H9 (cell line): ENCODE measurements at regions not wholly inside any gene's neighbourhood (a gene's known extent, or its start where the extent isn't known, plus 50 kb on each side); places are given as distances from the start of the nearest gene placed in this dataset.

Experiments used
- DNase-seq: peaks from one replicate; pipeline ENCODE4 v3.0.0-alpha.2; 2017
- H2AFZ ChIP-seq: one replicate; pipeline ENCODE4 v1.6.1; 2013; ENCODE audit warnings: mild to moderate bottlenecking, low read length, control low read depth, moderate library complexity
- H2AK5ac ChIP-seq: 2 replicates; pipeline ENCODE4 v1.6.1; 2013; ENCODE audit warnings: low read length, control low read depth, mixed read lengths; ENCODE audit not compliant: insufficient read length
- H2BK120ac ChIP-seq: one replicate; pipeline ENCODE4 v1.6.1; 2013; ENCODE audit warnings: low read depth, mild to moderate bottlenecking, low read length, control low read depth, inconsistent platforms; ENCODE audit not compliant: poor library complexity, severe bottlenecking
- H2BK12ac ChIP-seq: 2 replicates; pipeline ENCODE4 v1.6.1; 2013; ENCODE audit warnings: low read length, control low read depth, mixed read lengths, low read depth; ENCODE audit not compliant: insufficient read length
- H2BK15ac ChIP-seq: 2 replicates; pipeline ENCODE4 v1.6.1; 2013; ENCODE audit warnings: low read depth, low read length, control low read depth
- H2BK20ac ChIP-seq: one replicate; pipeline ENCODE4 v1.6.1; 2013; ENCODE audit warnings: low read depth, mild to moderate bottlenecking, low read length, control low read depth, inconsistent platforms; ENCODE audit not compliant: poor library complexity, severe bottlenecking
- H2BK5ac ChIP-seq: 2 replicates; pipeline ENCODE4 v1.6.1; 2013; ENCODE audit warnings: low read length, control low read depth, mixed read lengths; ENCODE audit not compliant: insufficient read length
- H3K14ac ChIP-seq: 2 replicates; pipeline ENCODE4 v1.6.1; 2013; ENCODE audit warnings: low read length, control low read depth; ENCODE audit not compliant: insufficient read depth
- H3K18ac ChIP-seq: 2 replicates; pipeline ENCODE4 v1.6.1; 2013; ENCODE audit warnings: low read depth, mild to moderate bottlenecking, mixed read lengths, low read length, control low read depth; ENCODE audit not compliant: insufficient read length
- H3K23ac ChIP-seq: 2 replicates; pipeline ENCODE4 v1.6.1; 2013; ENCODE audit warnings: low read length, control low read depth, mixed read lengths, low read depth; ENCODE audit not compliant: insufficient read length
- H3K23me2 ChIP-seq: 2 replicates; pipeline ENCODE4 v1.6.1; 2013; ENCODE audit warnings: low read depth, mild to moderate bottlenecking, mixed read lengths, low read length, control low read depth; ENCODE audit not compliant: insufficient read length, poor library complexity, severe bottlenecking
- H3K27ac ChIP-seq: 2 replicates; pipeline ENCODE4 v1.5.1; 2013; ENCODE audit warnings: low read length, control low read depth, mixed read lengths, low read depth; ENCODE audit not compliant: insufficient read length
- H3K27me3 ChIP-seq: 2 replicates; pipeline ENCODE4 v1.6.1; 2013; ENCODE audit warnings: low read length, control low read depth, inconsistent platforms; ENCODE audit not compliant: insufficient read depth
- H3K4ac ChIP-seq: 2 replicates; pipeline ENCODE4 v1.6.1; 2013; ENCODE audit warnings: low read depth, mild to moderate bottlenecking, control low read depth, inconsistent platforms, low read length, moderate library complexity
- H3K4me1 ChIP-seq: 2 replicates; pipeline ENCODE4 v1.6.1; 2013; ENCODE audit warnings: low read length, control low read depth, inconsistent platforms; ENCODE audit not compliant: insufficient read depth
- H3K4me2 ChIP-seq: 2 replicates; pipeline ENCODE4 v1.6.1; 2013; ENCODE audit warnings: low read length, control low read depth, mixed read lengths; ENCODE audit not compliant: insufficient read length, insufficient read depth
- H3K56ac ChIP-seq: 2 replicates; pipeline ENCODE4 v1.6.1; 2013; ENCODE audit warnings: low read depth, mild to moderate bottlenecking, mixed read lengths, low read length, control low read depth; ENCODE audit not compliant: insufficient read length
- H3K79me1 ChIP-seq: 2 replicates; pipeline ENCODE4 v1.6.1; 2013; ENCODE audit warnings: low read depth, mild to moderate bottlenecking, moderate library complexity, low read length, control low read depth, inconsistent platforms; ENCODE audit not compliant: insufficient read depth, poor library complexity, severe bottlenecking
- H3K79me2 ChIP-seq: 2 replicates; pipeline ENCODE4 v1.6.1; 2013; ENCODE audit warnings: low read length, control low read depth, inconsistent platforms; ENCODE audit not compliant: insufficient read depth
- H3K9ac ChIP-seq: 2 replicates; pipeline ENCODE4 v1.6.1; 2013; ENCODE audit warnings: low read length, control low read depth, mixed read lengths; ENCODE audit not compliant: insufficient read length; ENCODE audit errors: extremely low read depth
- H3K9me3 ChIP-seq: one replicate; pipeline ENCODE4 v1.6.1; 2013; ENCODE audit warnings: low read depth, low read length, inconsistent platforms; ENCODE audit not compliant: control insufficient read depth
- H3T11ph ChIP-seq: one replicate; pipeline ENCODE4 v1.6.1; 2013; ENCODE audit warnings: mild to moderate bottlenecking, low read length, control low read depth, inconsistent platforms
- H4K20me1 ChIP-seq: one replicate; pipeline ENCODE4 v1.6.1; 2013; ENCODE audit not compliant: control insufficient read depth, insufficient read length, insufficient read depth
- H4K5ac ChIP-seq: 2 replicates; pipeline ENCODE4 v1.6.1; 2013; ENCODE audit warnings: low read depth, mild to moderate bottlenecking, mixed read lengths, low read length, control low read depth; ENCODE audit not compliant: insufficient read length
- H4K8ac ChIP-seq: replicated peaks from 2 replicates; pipeline ENCODE4 v1.6.1; 2013; ENCODE audit warnings: low read length, control low read depth, mixed read lengths, low read depth; ENCODE audit not compliant: insufficient read length
- H4K91ac ChIP-seq: 2 replicates; pipeline ENCODE4 v1.6.1; 2013; ENCODE audit warnings: low read depth, mild to moderate bottlenecking, moderate library complexity, mixed read lengths, low read length, control low read depth; ENCODE audit not compliant: insufficient read length
- H3K27ac Mint-ChIP-seq, 3 experiments: 2 replicates in 2 of 3; 3 replicates in 1 of 3; pipeline ENCODE4 v1.8.0; 2020 to 2021; ENCODE audit warnings: mixed read lengths in 3 of 3, mild to moderate bottlenecking in 1 of 3, moderate library complexity in 1 of 3
- H3K27me3 Mint-ChIP-seq: 2 replicates; pipeline ENCODE4 v1.8.0; 2021; ENCODE audit warnings: low read depth, mild to moderate bottlenecking, moderate library complexity, mixed read lengths
- H3K36me3 Mint-ChIP-seq, 3 experiments: 2 replicates in 2 of 3; 3 replicates in 1 of 3; pipeline ENCODE4 v1.8.0; 2020 to 2021; ENCODE audit warnings: low read depth in 3 of 3, mixed read lengths in 3 of 3; ENCODE audit not compliant: insufficient read depth in 1 of 3
- H3K4me1 Mint-ChIP-seq, 2 experiments: 2 replicates each; pipeline ENCODE4 v1.8.0; 2020; ENCODE audit warnings: mixed read lengths in 2 of 2
- H3K4me3 Mint-ChIP-seq, 2 experiments: 2 replicates in 1 of 2; 3 replicates in 1 of 2; pipeline ENCODE4 v1.8.0; 2020 to 2021; ENCODE audit warnings: mild to moderate bottlenecking in 2 of 2, mixed read lengths in 2 of 2, moderate library complexity in 1 of 2
- H3K9me3 Mint-ChIP-seq, 2 experiments: 2 replicates in 1 of 2; 3 replicates in 1 of 2; pipeline ENCODE4 v1.8.0; 2020; ENCODE audit warnings: mild to moderate bottlenecking in 2 of 2, mixed read lengths in 2 of 2, moderate library complexity in 1 of 2
- WGBS: extraction: QIAGEN DNeasy Blood & Tissue Kit; methylation state at CpG from one replicate; pipeline ENCODE4 v1.1.7; 2013; ENCODE audit warnings: missing lambda C conversion rate, low lambda C conversion rate, mixed read lengths; ENCODE audit not compliant: insufficient read length; ENCODE audit errors: extremely low coverage; 5-methylcytosine and 5-hydroxymethylcytosine counted together
- TF ChIP-seq, protein P1 (sequence below): fragments of 200-600 bp; sonication (generic); conservative IDR thresholded peaks from 3 replicates; pipeline ENCODE4 v1.8.0; 2021; ENCODE audit warnings: antibody characterized with exemption, mild to moderate bottlenecking

DNA sequence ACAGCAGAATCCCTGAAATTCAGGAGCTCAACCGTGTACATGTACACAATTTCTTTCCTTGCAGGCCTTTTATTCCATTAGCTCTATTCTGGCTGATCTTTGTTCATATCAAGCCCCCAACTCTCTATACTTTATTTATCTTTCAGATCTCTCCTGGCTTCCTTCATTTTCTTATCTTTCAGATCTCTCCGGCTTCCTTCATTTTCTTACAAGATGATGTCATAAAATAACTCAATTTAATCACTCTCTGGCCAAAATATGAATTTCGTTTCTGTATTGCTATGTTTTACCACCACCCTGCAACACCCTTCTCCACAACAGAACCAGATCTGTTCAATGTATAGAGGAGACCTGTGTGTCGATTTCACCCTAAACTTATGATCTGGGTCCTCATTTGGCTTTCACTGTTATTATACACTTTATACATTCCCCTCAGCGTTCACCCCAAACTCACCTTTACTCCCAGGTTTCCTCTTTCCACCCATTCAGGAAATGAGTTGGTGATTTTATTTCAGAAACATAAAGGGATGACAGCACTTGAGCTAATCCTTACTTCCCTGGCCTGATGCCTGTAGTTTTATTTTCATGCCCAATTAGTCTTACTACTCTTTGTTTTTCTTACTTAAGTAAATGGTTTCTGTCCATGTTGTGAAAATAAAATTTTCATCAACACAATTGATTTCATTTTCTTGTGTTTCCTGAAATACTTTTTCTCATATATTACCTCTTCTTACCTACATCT lies 195.5 kb downstream of the BCHE start:
- H4K8ac ChIP-seq, result no peak overlapping the region
- H2BK15ac ChIP-seq, result no peak overlapping the region
- no peak overlapping the region for H4K5ac ChIP-seq
- no peaks in the 10 kb centered on the region for H3K4me1 ChIP-seq
- Mint-ChIP-seq H3K36me3 (no peaks in the 10 kb centered on the region), H3K4me3 (no peak overlapping the region), H3K9me3 (no peaks in the 10 kb centered on the region; a peak in 1 of 5 replicates), H3K27me3 (no peaks in the 10 kb centered on the region), H3K4me1 (no peaks in the 10 kb centered on the region), H3K27ac (no peak overlapping the region)
- H2BK20ac ChIP-seq, result no peak overlapping the region
- H3T11ph ChIP-seq, result no peak overlapping the region
- no peaks in the 10 kb centered on the region for H3K9me3 ChIP-seq
- no peak overlapping the region for H2AK5ac ChIP-seq
- no peak overlapping the region for H3K56ac ChIP-seq
- no peak overlapping the region for H2BK12ac ChIP-seq
- no peak overlapping the region for H3K9ac ChIP-seq
- no peak overlapping the region for H3K23ac ChIP-seq
- H3K18ac ChIP-seq, result no peak overlapping the region
- H4K20me1 ChIP-seq, result no peaks in the 10 kb centered on the region
- H3K23me2 ChIP-seq, result no peaks in the 10 kb centered on the region
- TF ChIP-seq, protein P1, sequence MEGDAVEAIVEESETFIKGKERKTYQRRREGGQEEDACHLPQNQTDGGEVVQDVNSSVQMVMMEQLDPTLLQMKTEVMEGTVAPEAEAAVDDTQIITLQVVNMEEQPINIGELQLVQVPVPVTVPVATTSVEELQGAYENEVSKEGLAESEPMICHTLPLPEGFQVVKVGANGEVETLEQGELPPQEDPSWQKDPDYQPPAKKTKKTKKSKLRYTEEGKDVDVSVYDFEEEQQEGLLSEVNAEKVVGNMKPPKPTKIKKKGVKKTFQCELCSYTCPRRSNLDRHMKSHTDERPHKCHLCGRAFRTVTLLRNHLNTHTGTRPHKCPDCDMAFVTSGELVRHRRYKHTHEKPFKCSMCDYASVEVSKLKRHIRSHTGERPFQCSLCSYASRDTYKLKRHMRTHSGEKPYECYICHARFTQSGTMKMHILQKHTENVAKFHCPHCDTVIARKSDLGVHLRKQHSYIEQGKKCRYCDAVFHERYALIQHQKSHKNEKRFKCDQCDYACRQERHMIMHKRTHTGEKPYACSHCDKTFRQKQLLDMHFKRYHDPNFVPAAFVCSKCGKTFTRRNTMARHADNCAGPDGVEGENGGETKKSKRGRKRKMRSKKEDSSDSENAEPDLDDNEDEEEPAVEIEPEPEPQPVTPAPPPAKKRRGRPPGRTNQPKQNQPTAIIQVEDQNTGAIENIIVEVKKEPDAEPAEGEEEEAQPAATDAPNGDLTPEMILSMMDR, result no peak
- no peak overlapping the region for H2BK120ac ChIP-seq
- H3K27me3 ChIP-seq, result no peaks in the 10 kb centered on the region
- no peak overlapping the region for H2BK5ac ChIP-seq
- no peak overlapping the region for H3K4me2 ChIP-seq
- H3K79me2 ChIP-seq, result no peaks in the 10 kb centered on the region
- DNase-seq, result no peak
- no CpG with 5 or more reads among the region's 5 CpGs for WGBS
- no peak overlapping the region for H3K4ac ChIP-seq
- H4K91ac ChIP-seq, result no peak overlapping the region
- H2AFZ ChIP-seq, result no peak overlapping the region
- no peak overlapping the region for H3K27ac ChIP-seq
- H3K79me1 ChIP-seq, result no peaks in the 10 kb centered on the region
- no peak overlapping the region for H3K14ac ChIP-seq
